Epithelial cell of proximal tubule (primary cell): ENCODE measurements at regions not wholly inside any gene's neighbourhood (a gene's known extent, or its start where the extent isn't known, plus 50 kb on each side); places are given as distances from the start of the nearest gene placed in this dataset.

Experiments used
- DNase-seq: peaks from one replicate; pipeline ENCODE4 v3.0.0-alpha.2; 2011; ENCODE audit warnings: low read depth
- H3K4me3 ChIP-seq: 2 replicates; pipeline ENCODE4 v1.5.1; 2011; ENCODE audit warnings: low read depth, mild to moderate bottlenecking, low read length
- TF ChIP-seq, protein P1 (sequence below): conservative IDR thresholded peaks from 2 replicates; pipeline ENCODE4 v1.5.1; 2012; ENCODE audit warnings: low read depth, mild to moderate bottlenecking, low read length

- no peak for DNase-seq
- no peak overlapping the region for H3K4me3 ChIP-seq
- TF ChIP-seq, protein P1, sequence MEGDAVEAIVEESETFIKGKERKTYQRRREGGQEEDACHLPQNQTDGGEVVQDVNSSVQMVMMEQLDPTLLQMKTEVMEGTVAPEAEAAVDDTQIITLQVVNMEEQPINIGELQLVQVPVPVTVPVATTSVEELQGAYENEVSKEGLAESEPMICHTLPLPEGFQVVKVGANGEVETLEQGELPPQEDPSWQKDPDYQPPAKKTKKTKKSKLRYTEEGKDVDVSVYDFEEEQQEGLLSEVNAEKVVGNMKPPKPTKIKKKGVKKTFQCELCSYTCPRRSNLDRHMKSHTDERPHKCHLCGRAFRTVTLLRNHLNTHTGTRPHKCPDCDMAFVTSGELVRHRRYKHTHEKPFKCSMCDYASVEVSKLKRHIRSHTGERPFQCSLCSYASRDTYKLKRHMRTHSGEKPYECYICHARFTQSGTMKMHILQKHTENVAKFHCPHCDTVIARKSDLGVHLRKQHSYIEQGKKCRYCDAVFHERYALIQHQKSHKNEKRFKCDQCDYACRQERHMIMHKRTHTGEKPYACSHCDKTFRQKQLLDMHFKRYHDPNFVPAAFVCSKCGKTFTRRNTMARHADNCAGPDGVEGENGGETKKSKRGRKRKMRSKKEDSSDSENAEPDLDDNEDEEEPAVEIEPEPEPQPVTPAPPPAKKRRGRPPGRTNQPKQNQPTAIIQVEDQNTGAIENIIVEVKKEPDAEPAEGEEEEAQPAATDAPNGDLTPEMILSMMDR, result no peak
Measured at GRCh38 chr2:153557211-153557610, 78.6 kb upstream of the RPRM start.

DNA sequence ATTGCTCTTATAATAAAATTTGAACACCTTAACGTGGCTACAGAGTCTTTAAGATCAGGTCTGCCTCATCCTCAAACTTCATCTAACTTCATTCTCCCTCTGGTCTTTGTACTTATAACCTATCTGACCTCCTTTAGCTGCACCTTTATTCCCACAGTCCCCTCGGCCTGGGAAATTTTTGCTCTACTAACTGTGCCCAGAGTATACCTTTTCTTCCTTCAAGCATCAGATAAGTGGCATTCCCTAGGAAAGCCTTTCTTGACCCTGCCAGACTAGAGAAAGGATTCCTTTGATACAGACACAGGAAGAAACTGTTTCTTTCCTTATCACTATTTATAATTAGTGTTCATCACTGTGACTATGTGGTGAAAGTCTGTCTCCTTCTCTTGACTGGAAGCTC, 79.2 kb upstream of the RPRM start:
- no peak overlapping the region for H3K4me3 ChIP-seq
- TF ChIP-seq, protein P1, result no peak
- DNase-seq, result no peak

GRCh38 chr2:153558247-153558646, 79.7 kb upstream of the RPRM start:
- no peak overlapping the region for H3K4me3 ChIP-seq
- DNase-seq, result no peak
- TF ChIP-seq, protein P1, result no peak

DNA sequence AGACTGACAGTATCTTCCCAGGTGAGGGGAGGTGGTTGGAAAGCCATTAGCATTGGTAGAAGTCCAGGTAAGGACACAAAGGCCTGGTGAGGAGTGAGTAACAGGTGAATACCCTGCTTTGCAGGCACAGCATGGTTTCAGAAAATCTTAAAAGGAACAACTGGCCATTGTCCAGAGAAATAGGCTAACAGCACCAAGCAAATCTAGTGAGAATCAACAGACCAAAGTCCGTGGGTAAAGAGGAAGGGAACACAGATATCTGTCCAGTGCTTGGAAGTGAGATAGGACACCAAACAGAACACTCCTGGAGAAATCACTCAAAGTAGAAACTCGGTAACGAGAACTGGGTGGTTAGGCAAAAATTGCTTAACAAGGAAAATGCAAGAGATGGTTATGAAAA, 88.8 kb upstream of the RPRM start:
- H3K4me3 ChIP-seq, result no peak overlapping the region
- DNase-seq, result no peak
- TF ChIP-seq, protein P1, result no peak

- DNase-seq, result no peak
- TF ChIP-seq, protein P1, result no peak
Measured at GRCh38 chr2:153568105-153568504, 89.5 kb upstream of the RPRM start.

GRCh38 chr2:153575171-153575853, 96.8 kb upstream of the RPRM start:
- no peak for DNase-seq
- TF ChIP-seq, protein P1, result no peak
- no peak overlapping the region for H3K4me3 ChIP-seq

More at GRCh38 chr2:153568105-153568504, 89.5 kb upstream of the RPRM start:
- no peak overlapping the region for H3K4me3 ChIP-seq

DNA sequence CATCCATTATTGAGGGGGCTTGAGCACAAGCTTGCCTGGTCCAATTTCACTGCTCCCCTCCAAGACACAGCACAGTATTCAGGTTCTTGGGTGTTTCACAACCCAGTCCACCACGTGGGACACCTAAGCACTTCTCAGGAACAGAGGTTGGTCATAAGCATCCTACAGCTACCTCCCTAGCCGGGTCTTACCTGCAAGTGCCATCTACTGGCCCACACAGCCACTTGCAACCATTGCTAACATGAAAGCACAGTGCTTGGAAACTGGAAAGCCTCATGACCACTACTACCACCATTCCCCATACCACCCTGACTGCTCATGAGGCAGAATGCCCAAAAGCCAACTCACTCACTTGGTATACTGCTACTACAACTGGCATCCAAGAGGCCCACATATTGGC, 105.7 kb upstream of the RPRM start:
- H3K4me3 ChIP-seq, result no peak overlapping the region
- TF ChIP-seq, protein P1, result no peak

More for the DNA sequence above, 105.7 kb upstream of the RPRM start:
- no peak for DNase-seq
